ENCODE measurements at regions not wholly inside any gene's neighbourhood (a gene's known extent, or its start where the extent isn't known, plus 50 kb on each side); places are given as distances from the start of the nearest gene placed in this dataset.

GRCh38 chr21:19712441-19712840 is 1285.8 kb upstream of the NCAM2 start:
- TF ChIP-seq CTCF (conservative IDR thresholded peaks at IDR 0.05; ENCODE audit: low read length) = no peak
- TF ChIP-seq EZH2phosphoT487 (IDR thresholded peaks at IDR 0.05; ENCODE audit: borderline replicate concordance, low read depth, low read length) = no peak

All from OCI-LY7 (cell line).